ENCODE measurements at regions not wholly inside any gene's neighbourhood (a gene's known extent, or its start where the extent isn't known, plus 50 kb on each side); places are given as distances from the start of the nearest gene placed in this dataset.
"Not testable (repeated sequence)": the region's sequence is repeated elsewhere in the genome, so short reads cannot be mapped to it uniquely, and the experiment has no call there.

DNA sequence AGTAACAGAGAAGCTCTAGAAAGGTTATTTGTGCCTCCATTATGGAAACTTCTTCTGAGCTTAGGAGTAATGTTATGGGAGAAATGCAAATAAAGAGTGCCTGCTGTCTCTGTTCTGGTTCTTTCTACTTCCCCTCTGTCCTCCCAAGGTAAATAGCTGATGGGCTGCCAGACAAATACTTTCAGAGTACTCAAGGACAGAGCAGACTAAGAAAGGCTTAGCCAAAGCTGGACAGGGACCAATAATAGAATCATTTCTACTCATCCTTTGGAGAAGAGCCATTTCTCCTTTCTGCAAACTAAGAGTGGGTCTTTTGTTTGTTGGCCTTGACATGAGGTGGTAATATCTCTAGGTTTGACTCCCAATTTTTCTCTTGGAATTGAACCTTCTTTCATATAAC, 136.1 kb downstream of the MID1IP1 start:
- FAIRE-seq (no peak), DNase-seq (ENCODE audit: extremely low spot score, insufficient read length, low read depth) (no peak)

DNA sequence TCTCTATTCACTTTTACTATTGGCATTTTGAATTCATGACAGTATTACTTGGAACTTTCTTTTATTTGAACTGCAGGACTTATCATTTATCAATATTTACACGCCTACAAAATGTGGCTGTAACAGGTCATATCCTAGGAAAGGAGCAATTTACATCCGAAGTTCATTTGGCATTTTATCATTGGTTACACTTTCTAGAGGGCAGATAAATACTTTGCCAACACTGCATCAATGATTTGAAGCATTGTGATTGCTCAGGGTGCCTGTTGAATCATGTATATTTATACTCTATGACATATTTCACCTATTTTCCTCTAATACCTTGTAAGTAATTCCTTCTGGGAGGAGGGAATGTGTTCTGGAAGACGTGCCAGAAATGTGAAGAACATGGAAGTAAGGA, 136.7 kb downstream of the MID1IP1 start:
- DNase-seq (ENCODE audit: extremely low spot score, insufficient read length, low read depth) (no peak), FAIRE-seq (no peak)

- FAIRE-seq (no peak), DNase-seq (ENCODE audit: extremely low spot score, insufficient read length, low read depth) (no peak)
These were observed 137.8 kb downstream of the MID1IP1 start for GRCh38 chrX:38939067-38939466.

GRCh38 chrX:38940547-38940946, 139.3 kb downstream of the MID1IP1 start:
- no peak for FAIRE-seq
- no peak for DNase-seq (ENCODE audit: extremely low spot score, insufficient read length, low read depth)

GRCh38 chrX:38941675-38942074, 140.4 kb downstream of the MID1IP1 start:
- FAIRE-seq, result no peak
- no peak for DNase-seq (ENCODE audit: extremely low spot score, insufficient read length, low read depth)

DNA sequence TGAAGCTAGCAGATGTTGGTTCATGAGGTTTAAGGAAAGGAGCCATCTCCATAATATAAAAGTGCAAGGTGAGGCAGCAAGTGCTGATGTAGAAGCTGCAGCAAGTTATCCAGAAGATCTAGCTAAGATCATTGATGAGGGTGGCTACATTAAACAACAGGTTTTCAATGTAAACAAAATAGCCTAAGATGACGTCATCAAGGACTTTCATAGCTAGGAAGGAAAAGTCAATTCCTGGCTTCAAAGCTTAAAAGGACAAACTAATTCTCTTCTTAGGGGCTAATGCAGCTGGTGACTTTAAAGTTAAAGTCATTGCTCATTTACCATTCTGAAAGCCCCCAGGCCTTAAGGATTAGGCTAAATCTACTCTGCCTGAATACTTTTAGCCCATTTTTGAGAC, 141.9 kb downstream of the MID1IP1 start:
- FAIRE-seq (no peak), DNase-seq (ENCODE audit: extremely low spot score, insufficient read length, low read depth) (no peak)

DNA sequence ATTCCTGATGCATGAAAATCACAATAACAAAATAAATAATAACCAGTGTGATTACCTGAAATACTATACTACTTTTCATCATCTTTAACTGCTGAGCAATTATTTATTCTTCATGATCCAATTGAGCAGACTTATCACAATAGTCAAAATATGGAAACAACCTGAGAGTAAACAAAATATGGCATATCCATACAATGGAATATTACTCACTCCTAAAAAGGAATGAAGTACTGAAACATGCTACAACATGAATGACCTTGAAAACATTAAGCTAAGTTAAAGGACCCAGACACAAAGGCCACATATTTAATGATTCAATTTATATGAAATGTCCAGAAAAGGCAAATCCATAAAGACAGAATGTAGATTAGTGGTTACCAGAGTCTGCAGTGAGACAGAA, 146.8 kb downstream of the MID1IP1 start:
- DNase-seq (ENCODE audit: extremely low spot score, insufficient read length, low read depth), result no peak
- no peak for FAIRE-seq

- no peak for DNase-seq (ENCODE audit: extremely low spot score, insufficient read length, low read depth)
- FAIRE-seq, result peak; percentile 89
These were observed 153.3 kb downstream of the MID1IP1 start for GRCh38 chrX:38954520-38954919.

DNA sequence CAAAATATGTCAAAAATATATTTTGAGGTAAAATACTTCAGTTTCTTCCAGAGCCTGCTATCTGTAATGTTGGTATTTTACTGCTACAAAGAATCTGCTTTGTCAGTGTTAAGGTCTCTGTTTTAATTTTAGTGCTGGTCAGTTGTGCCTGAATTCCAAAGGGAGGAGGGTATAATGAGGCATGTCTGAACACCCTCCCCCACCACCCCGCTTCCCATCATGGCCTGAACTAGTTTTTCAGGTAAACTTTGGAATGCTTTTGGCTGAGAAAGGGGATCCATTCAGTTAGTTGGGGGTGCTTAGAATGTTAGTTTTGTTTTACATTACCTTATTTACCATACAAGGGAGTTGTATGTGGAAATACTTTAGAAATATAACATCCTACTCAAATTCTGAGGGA, 158.5 kb downstream of the MID1IP1 start:
- DNase-seq (ENCODE audit: extremely low spot score, insufficient read length, low read depth) (no peak), FAIRE-seq (no peak)

GRCh38 chrX:38960137-38960536, 158.9 kb downstream of the MID1IP1 start:
- FAIRE-seq, result no peak
- DNase-seq (ENCODE audit: extremely low spot score, insufficient read length, low read depth), result no peak

- DNase-seq (ENCODE audit: extremely low spot score, insufficient read length, low read depth), result no peak
- no peak for FAIRE-seq
These were observed 160.7 kb downstream of the MID1IP1 start for GRCh38 chrX:38961936-38962335.

DNA sequence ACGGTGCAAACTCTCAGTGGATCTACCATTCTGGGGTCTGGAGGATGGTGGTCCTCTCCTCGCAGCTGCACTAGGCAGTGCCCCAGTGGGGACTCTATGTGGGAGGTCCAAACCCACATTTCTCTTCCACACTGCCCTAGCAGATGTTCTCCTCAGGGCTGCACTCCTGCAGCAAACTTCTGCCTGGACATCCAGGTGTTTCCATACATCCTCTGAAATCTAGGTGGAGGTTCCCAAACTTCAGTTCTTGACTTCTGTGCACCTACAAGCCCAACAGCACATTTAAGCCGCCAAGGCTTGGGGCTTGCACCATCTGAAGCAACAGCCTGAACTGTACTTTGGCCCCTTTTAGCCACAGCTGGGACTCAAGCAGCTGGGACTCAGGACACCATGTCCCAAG, 162.0 kb downstream of the MID1IP1 start:
- FAIRE-seq; DNase-seq (ENCODE audit: extremely low spot score, insufficient read length, low read depth): not testable (repeated sequence)

- DNase-seq (ENCODE audit: extremely low spot score, insufficient read length, low read depth) (no peak), FAIRE-seq (no peak)
These were observed 164.6 kb downstream of the MID1IP1 start for GRCh38 chrX:38965888-38966287.

DNA sequence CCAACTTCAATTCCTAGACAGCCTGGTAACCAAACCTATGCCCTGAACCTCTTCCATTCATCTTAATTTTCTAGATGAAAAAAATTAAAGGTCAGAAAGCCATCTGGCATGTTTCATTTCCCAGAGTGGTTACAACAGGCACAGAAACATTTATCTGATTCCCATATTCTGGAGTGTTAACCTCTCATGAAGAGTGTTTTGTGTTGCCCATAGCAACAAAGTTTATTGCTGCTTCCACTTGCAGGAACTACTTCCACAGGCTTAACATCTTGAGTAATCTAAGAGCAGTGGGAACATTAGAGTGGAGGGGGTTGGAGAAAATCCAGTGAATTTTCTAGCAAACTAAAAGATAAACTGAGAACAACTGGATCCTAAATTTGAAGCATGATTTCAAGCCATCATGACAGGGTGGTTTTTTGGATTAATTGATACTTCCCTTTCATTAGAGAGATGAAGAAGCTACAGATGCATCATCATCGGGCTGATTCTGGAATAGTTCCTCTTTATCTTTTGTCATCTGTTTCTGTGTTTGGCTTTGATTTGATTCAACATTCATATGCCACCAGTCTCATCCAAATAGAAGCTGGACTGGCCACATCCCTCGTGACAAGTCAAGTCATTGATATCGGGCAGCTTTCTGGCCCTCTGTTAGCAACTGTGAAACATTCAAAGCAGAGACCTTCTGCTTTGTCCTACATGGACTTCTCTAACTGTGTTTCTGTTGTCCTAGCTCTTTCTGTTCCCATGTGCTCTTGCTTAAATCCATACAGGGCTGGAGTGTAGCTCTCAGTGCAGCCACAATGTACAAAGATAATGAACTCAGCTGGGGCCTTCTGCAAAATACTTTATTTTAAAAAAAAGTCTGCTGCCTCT, 167.3 kb downstream of the MID1IP1 start:
- no peak for DNase-seq (ENCODE audit: extremely low spot score, insufficient read length, low read depth)
- FAIRE-seq, result no peak

DNA sequence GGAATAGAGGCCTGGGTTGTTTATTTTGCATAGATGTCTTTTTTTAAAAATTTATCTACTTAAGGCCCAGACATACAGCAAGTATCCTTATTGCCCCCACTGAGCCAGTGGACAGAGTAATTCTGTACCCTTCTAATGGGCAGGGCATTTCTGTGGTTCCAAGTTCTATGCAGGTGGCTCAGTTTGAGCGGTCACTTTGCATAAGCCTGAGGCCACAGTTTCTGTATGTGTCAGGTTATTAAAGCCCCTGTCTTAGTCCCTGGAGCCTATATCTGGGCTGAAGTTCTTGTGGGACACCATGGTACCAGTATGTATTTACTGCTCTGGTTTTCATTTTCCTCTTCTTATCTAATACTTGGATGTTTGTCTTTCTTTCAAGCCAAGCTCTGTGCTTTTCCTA, 168.8 kb downstream of the MID1IP1 start:
- peak; percentile 76 for FAIRE-seq
- no peak for DNase-seq (ENCODE audit: extremely low spot score, insufficient read length, low read depth)

DNA sequence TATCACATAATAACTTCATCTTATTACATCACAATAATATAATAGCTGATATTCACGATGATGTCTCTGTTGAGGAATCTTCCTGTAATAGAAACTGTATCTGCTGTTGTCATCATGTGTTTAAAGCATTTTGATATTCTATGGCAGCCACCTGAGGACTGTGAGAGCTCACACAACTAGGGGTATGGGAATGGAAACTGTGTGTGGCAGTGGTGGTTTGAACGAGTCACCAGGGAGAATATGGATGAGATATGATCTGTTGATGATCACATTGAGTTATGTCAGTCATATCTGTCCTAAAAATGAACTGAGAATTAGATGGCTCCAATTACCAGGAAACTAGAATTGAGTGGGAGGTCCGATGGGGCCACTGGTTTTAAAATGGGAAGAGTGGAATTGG, 169.6 kb downstream of the MID1IP1 start:
- FAIRE-seq, result peak; percentile 44

DNA sequence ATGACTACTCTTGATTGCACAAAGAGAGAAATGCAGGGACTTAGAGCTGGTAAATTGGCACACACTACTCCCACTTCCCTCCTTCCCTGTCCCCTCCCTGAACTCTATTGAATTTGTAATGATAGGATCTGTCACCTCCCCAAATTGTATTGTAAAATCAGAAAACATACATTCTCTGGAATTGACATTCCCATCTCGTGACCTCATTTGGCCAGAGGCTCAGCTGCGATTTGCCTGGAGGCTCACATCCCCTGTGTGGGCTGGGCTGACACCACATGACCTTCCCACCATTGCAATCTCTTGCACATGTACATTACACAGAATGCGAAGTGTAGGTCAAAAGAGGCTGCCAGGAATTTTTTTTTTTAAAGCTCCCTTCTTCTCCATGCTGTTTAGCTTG, 172.1 kb downstream of the MID1IP1 start:
- no peak for DNase-seq (ENCODE audit: extremely low spot score, insufficient read length, low read depth)
- no peak for FAIRE-seq

More for the DNA sequence above, 169.6 kb downstream of the MID1IP1 start:
- no peak for DNase-seq (ENCODE audit: extremely low spot score, insufficient read length, low read depth)

DNA sequence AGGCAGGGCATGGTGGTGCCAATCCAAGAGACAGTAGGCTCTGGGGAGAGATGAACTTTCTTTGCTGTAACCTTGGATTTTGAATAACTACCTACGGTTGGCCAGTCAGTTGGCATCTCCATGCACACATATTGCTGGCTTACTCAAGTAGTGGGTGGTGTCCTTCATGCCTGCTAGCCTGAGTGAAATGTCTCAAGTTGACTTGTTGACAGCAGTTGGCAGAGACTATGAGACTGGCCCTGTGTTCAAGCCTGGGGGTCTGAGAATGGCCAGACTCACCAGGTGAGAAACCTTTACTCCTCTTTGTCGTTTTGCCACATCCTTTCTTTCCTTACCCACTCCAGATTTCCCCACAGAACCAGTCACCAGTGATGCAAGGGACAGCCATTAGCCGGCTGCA, 173.3 kb downstream of the MID1IP1 start:
- FAIRE-seq (peak; percentile 33), DNase-seq (ENCODE audit: extremely low spot score, insufficient read length, low read depth) (no peak)

DNA sequence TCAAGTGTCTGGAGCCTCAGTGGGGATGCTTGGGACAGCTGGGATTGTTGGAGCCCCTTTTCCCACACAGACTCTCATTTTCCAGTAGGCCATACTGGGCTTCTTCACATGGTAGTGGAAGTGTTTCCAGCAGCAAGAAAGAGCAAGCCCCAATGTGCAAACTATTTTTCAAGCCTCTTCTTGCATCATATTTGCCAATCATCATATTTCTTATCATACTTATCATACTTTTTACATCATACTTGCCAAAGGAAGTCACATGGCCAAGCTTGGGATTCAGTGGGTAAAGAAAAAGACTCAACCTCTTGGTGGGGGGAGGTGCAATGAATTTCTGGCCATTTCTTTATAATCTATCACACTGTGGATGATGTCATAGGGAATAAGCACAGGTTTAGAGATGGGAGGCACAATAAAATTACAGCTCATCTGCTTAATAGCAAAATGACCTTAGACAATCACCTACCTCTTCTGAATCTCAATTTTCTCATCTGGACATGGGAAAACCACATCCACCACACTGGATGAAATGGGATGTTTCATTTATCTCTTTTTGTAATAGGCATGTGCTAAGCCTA, 174.2 kb downstream of the MID1IP1 start:
- FAIRE-seq, result no peak
- DNase-seq (ENCODE audit: extremely low spot score, insufficient read length, low read depth), result no peak

- DNase-seq (ENCODE audit: extremely low spot score, insufficient read length, low read depth) (no peak), FAIRE-seq (peak; percentile 98)
These were observed 181.1 kb downstream of the MID1IP1 start for GRCh38 chrX:38982370-38982769.

DNA sequence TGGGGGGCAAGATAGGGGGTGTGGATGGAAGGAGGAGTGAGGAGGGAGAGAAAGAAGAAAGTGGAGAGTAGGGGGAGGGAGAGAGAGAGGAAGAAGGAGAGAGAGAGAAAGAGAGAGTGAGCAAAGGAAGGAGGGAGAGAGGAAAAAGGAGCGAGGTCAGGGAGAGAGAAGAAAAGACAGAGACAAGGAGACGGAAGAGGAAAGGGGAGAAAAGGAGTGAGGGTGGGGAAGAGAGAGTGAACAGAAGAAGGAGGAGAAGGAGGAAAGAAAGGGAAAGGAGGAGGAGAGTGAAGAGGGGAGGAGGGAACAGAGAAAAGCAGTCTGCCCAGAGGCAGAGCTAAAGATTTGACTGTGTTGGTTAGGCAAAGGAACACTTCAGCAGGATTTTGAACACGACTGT, 181.6 kb downstream of the MID1IP1 start:
- no peak for FAIRE-seq
- DNase-seq (ENCODE audit: extremely low spot score, insufficient read length, low read depth), result no peak

DNA sequence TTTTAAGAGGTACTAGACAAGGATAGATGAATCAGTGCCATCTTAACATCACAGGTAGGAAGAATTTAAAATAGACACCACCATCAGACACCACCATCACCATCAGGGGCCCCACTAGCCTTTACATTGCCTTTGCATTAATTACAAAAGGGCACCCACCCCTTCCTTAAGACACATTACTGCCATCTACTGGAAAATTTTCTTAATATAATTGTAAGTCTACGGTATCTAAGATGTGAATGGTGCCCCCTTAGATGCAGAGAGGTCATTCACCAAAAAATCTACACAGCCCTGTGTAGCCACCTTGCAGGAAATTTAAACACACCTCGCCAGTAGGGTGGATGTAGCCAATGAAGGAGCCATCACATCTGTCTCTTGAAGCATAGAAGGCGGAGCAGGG, 184.1 kb downstream of the MID1IP1 start:
- DNase-seq (ENCODE audit: extremely low spot score, insufficient read length, low read depth) (no peak), FAIRE-seq (peak; percentile 86)
